GM23338 (cell line): ENCODE measurements at regions not wholly inside any gene's neighbourhood (a gene's known extent, or its start where the extent isn't known, plus 50 kb on each side); places are given as distances from the start of the nearest gene placed in this dataset.

ENCODE experiments used
- CTCF ChIP-seq, 2 experiments: fragments of 200-600 bp in 1 of 2; sonication (generic) in 1 of 2; conservative IDR thresholded peaks; 2 replicates each; pipeline versions ENCODE4 v1.5.1 to v1.6.1; 2016 to 2017; ENCODE audit warnings: antibody characterized with exemption in 2 of 2, low read depth in 2 of 2, mild to moderate bottlenecking in 2 of 2, moderate library complexity in 1 of 2
- EZH2 ChIP-seq: fragments of 200-600 bp; sonication (generic); IDR thresholded peaks from one replicate; pipeline ENCODE4 v1.8.0; 2017; ENCODE audit warnings: antibody characterized with exemption, mild to moderate bottlenecking, low read depth; ENCODE audit not compliant: unreplicated experiment
- NANOG ChIP-seq: IDR thresholded peaks from 2 replicates; pipeline ENCODE4 v1.6.1; 2016; ENCODE audit warnings: antibody characterized with exemption, borderline replicate concordance

GRCh38 chr6:146896960-146897701, 298.4 kb downstream of the ADGB start:
- no peak for TF ChIP-seq CTCF (conservative IDR thresholded peaks at IDR 0.05; ENCODE audit: low read depth in 2 of 2)
- no peak for TF ChIP-seq NANOG
- no peak for TF ChIP-seq EZH2
